ENCODE measurements at regions not wholly inside any gene's neighbourhood (a gene's known extent, or its start where the extent isn't known, plus 50 kb on each side); places are given as distances from the start of the nearest gene placed in this dataset.

- H3K27ac ChIP-seq, result no peak overlapping the region
- H3K4me3 ChIP-seq, result no peak overlapping the region
- DNase-seq, result no peak
- WGBS, 5 donors, result 81 to 89% (median 86%) methylated on average over 6 to 9 of the region's 9 CpGs
- H3K36me3 ChIP-seq, result no peaks in the 10 kb centered on the region
- no peaks in the 10 kb centered on the region for H3K27me3 ChIP-seq
- TF ChIP-seq POLR2AphosphoS5 (IDR thresholded peaks at IDR 0.05) (no peak), EP300 (IDR thresholded peaks at IDR 0.05) (no peak), CTCF (IDR thresholded peaks at IDR 0.05) (no peak), POLR2A (IDR thresholded peaks at IDR 0.05) (no peak)
- H3K9me3 ChIP-seq, result peaks cover 0 to 8% (median 8%) of the 10 kb centered on the region in 4 donors
- no peaks in the 10 kb centered on the region for H3K4me1 ChIP-seq
- intact Hi-C loops (cut with DNase I; ENCODE audit: low total_unique reads), result no loop called here
Observed at GRCh38 chr15:70187331-70187730, 89.6 kb upstream of the TLE3 start.

- intact Hi-C loops (cut with DNase I; ENCODE audit: low total_unique reads), result no loop called here
- Histone ChIP-seq H3K9me3 (no peaks in the 10 kb centered on the region), H3K27me3 (no peaks in the 10 kb centered on the region), H3K27ac (no peak overlapping the region), H3K36me3 (no peaks in the 10 kb centered on the region), H3K4me1 (no peaks in the 10 kb centered on the region), H3K4me3 (no peak overlapping the region)
- WGBS, 5 donors, result 84 to 94% (median 89%) methylated on average over 6 of the region's 6 CpGs
- TF ChIP-seq EP300 (IDR thresholded peaks at IDR 0.05), result no peak
- TF ChIP-seq POLR2A (IDR thresholded peaks at IDR 0.05), result no peak
- TF ChIP-seq CTCF (IDR thresholded peaks at IDR 0.05), result no peak
- TF ChIP-seq POLR2AphosphoS5 (IDR thresholded peaks at IDR 0.05), result no peak
- DNase-seq, result no peak
Observed at GRCh38 chr15:70186152-70186551, 88.4 kb upstream of the TLE3 start.

GRCh38 chr15:70185251-70185711 lies 87.6 kb upstream of the TLE3 start:
- Histone ChIP-seq H3K4me3 (no peak overlapping the region), H3K36me3 (no peaks in the 10 kb centered on the region), H3K27ac (no peak overlapping the region), H3K27me3 (no peaks in the 10 kb centered on the region), H3K4me1 (no peaks in the 10 kb centered on the region), H3K9me3 (no peaks in the 10 kb centered on the region)
- TF ChIP-seq CTCF (IDR thresholded peaks at IDR 0.05) (no peak), POLR2A (IDR thresholded peaks at IDR 0.05) (no peak), EP300 (IDR thresholded peaks at IDR 0.05) (no peak), POLR2AphosphoS5 (IDR thresholded peaks at IDR 0.05) (no peak)
- peak in 1 of 2 donors; percentile 44 for DNase-seq
- intact Hi-C loops (cut with DNase I; ENCODE audit: low total_unique reads), result no loop called here
- WGBS, 5 donors, result 89 to 99% (median 94%) methylated on average over 5 of the region's 5 CpGs

GRCh38 chr15:70182858-70183695 lies 85.4 kb upstream of the TLE3 start:
- TF ChIP-seq POLR2AphosphoS5 (IDR thresholded peaks at IDR 0.05) (no peak), CTCF (IDR thresholded peaks at IDR 0.05) (no peak), POLR2A (IDR thresholded peaks at IDR 0.05) (no peak), EP300 (IDR thresholded peaks at IDR 0.05) (no peak)
- Histone ChIP-seq H3K36me3 (no peaks in the 10 kb centered on the region), H3K27me3 (no peaks in the 10 kb centered on the region), H3K4me1 (no peaks in the 10 kb centered on the region), H3K4me3 (no peak overlapping the region), H3K27ac (no peak overlapping the region), H3K9me3 (no peaks in the 10 kb centered on the region)
- intact Hi-C loops (cut with DNase I; ENCODE audit: low total_unique reads), result no loop called here
- WGBS, 5 donors, result 67 to 85% (median 81%) methylated on average over 7 to 8 of the region's 8 CpGs
- DNase-seq, result no peak

All from stomach (tissue), 8 donors.